ENCODE measurements at regions not wholly inside any gene's neighbourhood (a gene's known extent, or its start where the extent isn't known, plus 50 kb on each side); places are given as distances from the start of the nearest gene placed in this dataset.

- H3K4me3 ChIP-seq (ENCODE audit: low read depth, low read length) = no peak overlapping the region
- no peak for TF ChIP-seq CTCF (IDR thresholded peaks at IDR 0.05; ENCODE audit: insufficient read depth, low read depth, low read length, missing control alignments)
- DNase-seq (ENCODE audit: low read depth) = no peak
These were observed 65.6 kb downstream of the PLCE1 start for GRCh38 chr10:94059178-94059883.

GRCh38 chr10:94061026-94061425, 67.3 kb downstream of the PLCE1 start:
- TF ChIP-seq CTCF (IDR thresholded peaks at IDR 0.05; ENCODE audit: insufficient read depth, low read depth, low read length, missing control alignments) = no peak
- no peak for DNase-seq (ENCODE audit: low read depth)

GRCh38 chr10:94062611-94063010, 68.9 kb downstream of the PLCE1 start:
- H3K4me3 ChIP-seq (ENCODE audit: low read depth, low read length) = no peak overlapping the region
- TF ChIP-seq CTCF (IDR thresholded peaks at IDR 0.05; ENCODE audit: insufficient read depth, low read depth, low read length, missing control alignments) = no peak
- no peak for DNase-seq (ENCODE audit: low read depth)

More at GRCh38 chr10:94061026-94061425, 67.3 kb downstream of the PLCE1 start:
- no peak overlapping the region for H3K4me3 ChIP-seq (ENCODE audit: low read depth, low read length)

- H3K4me3 ChIP-seq (ENCODE audit: low read depth, low read length) = no peak overlapping the region
- TF ChIP-seq CTCF (IDR thresholded peaks at IDR 0.05; ENCODE audit: insufficient read depth, low read depth, low read length, missing control alignments) = no peak
- DNase-seq (ENCODE audit: low read depth) = no peak
These were observed 71.6 kb downstream of the PLCE1 start for GRCh38 chr10:94065362-94065761.

GRCh38 chr10:94065787-94066186, 72.1 kb downstream of the PLCE1 start:
- no peak overlapping the region for H3K4me3 ChIP-seq (ENCODE audit: low read depth, low read length)
- no peak for TF ChIP-seq CTCF (IDR thresholded peaks at IDR 0.05; ENCODE audit: insufficient read depth, low read depth, low read length, missing control alignments)
- no peak for DNase-seq (ENCODE audit: low read depth)

GRCh38 chr10:94066411-94066810, 72.7 kb downstream of the PLCE1 start:
- DNase-seq (ENCODE audit: low read depth) = peak; percentile 5

More at GRCh38 chr10:94066411-94066810, 72.7 kb downstream of the PLCE1 start:
- no peak for TF ChIP-seq CTCF (IDR thresholded peaks at IDR 0.05; ENCODE audit: insufficient read depth, low read depth, low read length, missing control alignments)
- no peak overlapping the region for H3K4me3 ChIP-seq (ENCODE audit: low read depth, low read length)
